ENCODE measurements at regions not wholly inside any gene's neighbourhood (a gene's known extent, or its start where the extent isn't known, plus 50 kb on each side); places are given as distances from the start of the nearest gene placed in this dataset.

GRCh38 chr14:101383737-101384338 is 177.5 kb upstream of the DIO3 start:
- no peak for DNase-seq

GRCh38 chr14:101394374-101394773 is 166.9 kb upstream of the DIO3 start:
- no peak for DNase-seq

GRCh38 chr14:101395779-101396178 is 165.5 kb upstream of the DIO3 start:
- DNase-seq: no peak

- DNase-seq: no peak
These were observed 164.1 kb upstream of the DIO3 start for GRCh38 chr14:101397206-101397605.

- DNase-seq: no peak
These were observed 163.3 kb upstream of the DIO3 start for GRCh38 chr14:101398011-101398410.

- no peak for DNase-seq
These were observed 161.4 kb upstream of the DIO3 start for GRCh38 chr14:101399737-101400517.

- DNase-seq: no peak
These were observed 160.5 kb upstream of the DIO3 start for GRCh38 chr14:101400830-101401229.

- no peak for DNase-seq
These were observed 158.2 kb upstream of the DIO3 start for GRCh38 chr14:101402936-101403660.

GRCh38 chr14:101404426-101405170 is 156.7 kb upstream of the DIO3 start:
- DNase-seq: no peak

- no peak for DNase-seq
These were observed 156.0 kb upstream of the DIO3 start for GRCh38 chr14:101405171-101405883.

- no peak for DNase-seq
These were observed 154.4 kb upstream of the DIO3 start for GRCh38 chr14:101406921-101407320.

GRCh38 chr14:101407328-101407727 is 154.0 kb upstream of the DIO3 start:
- no peak for DNase-seq

GRCh38 chr14:101408077-101408831 is 153.0 kb upstream of the DIO3 start:
- no peak for DNase-seq

- DNase-seq: no peak
These were observed 152.2 kb upstream of the DIO3 start for GRCh38 chr14:101409006-101409543.

GRCh38 chr14:101410126-101410525 is 151.2 kb upstream of the DIO3 start:
- DNase-seq: no peak

GRCh38 chr14:101411151-101411550 is 150.1 kb upstream of the DIO3 start:
- DNase-seq: no peak

GRCh38 chr14:101411779-101412178 is 149.5 kb upstream of the DIO3 start:
- no peak for DNase-seq

- no peak for DNase-seq
These were observed 148.6 kb upstream of the DIO3 start for GRCh38 chr14:101412739-101413138.

GRCh38 chr14:101417434-101417833 is 143.9 kb upstream of the DIO3 start:
- DNase-seq: no peak

GRCh38 chr14:101418601-101419000 is 142.7 kb upstream of the DIO3 start:
- DNase-seq: no peak

GRCh38 chr14:101426466-101426865 is 134.8 kb upstream of the DIO3 start:
- no peak for DNase-seq

GRCh38 chr14:101428409-101428808 is 132.9 kb upstream of the DIO3 start:
- no peak for DNase-seq
